Ishikawa (cell line): ENCODE measurements at regions not wholly inside any gene's neighbourhood (a gene's known extent, or its start where the extent isn't known, plus 50 kb on each side); places are given as distances from the start of the nearest gene placed in this dataset.

Source experiments
- CEBPB ChIP-seq: IDR thresholded peaks from 2 replicates; pipeline ENCODE4 v1.6.1; 2012
- CREB1 ChIP-seq: IDR thresholded peaks from 2 replicates; pipeline ENCODE4 v1.6.1; 2012; ENCODE audit warnings: low read depth
- EGR1 ChIP-seq: IDR thresholded peaks from 2 replicates; pipeline ENCODE4 v1.6.1; 2012
- EP300 ChIP-seq: IDR thresholded peaks from 2 replicates; pipeline ENCODE4 v1.6.1; 2012; ENCODE audit warnings: borderline replicate concordance
- FOXM1 ChIP-seq: IDR thresholded peaks from 2 replicates; pipeline ENCODE4 v1.6.1; 2012; ENCODE audit warnings: low read depth, borderline replicate concordance
- NFIC ChIP-seq: IDR thresholded peaks from 2 replicates; pipeline ENCODE4 v1.6.1; 2012
- RAD21 ChIP-seq: IDR thresholded peaks from 2 replicates; pipeline ENCODE4 v1.6.1; 2012; ENCODE audit warnings: low read depth
- TAF1 ChIP-seq: IDR thresholded peaks from 2 replicates; pipeline ENCODE4 v1.6.1; 2012; ENCODE audit warnings: low read depth, mild to moderate bottlenecking
- TCF12 ChIP-seq: IDR thresholded peaks from 2 replicates; pipeline ENCODE4 v1.6.1; 2012; ENCODE audit warnings: low read depth
- TEAD4 ChIP-seq: IDR thresholded peaks from 2 replicates; pipeline ENCODE4 v1.6.1; 2012
- YY1 ChIP-seq: IDR thresholded peaks from 2 replicates; pipeline ENCODE4 v1.6.1; 2012; ENCODE audit warnings: low read depth
- ZBTB7A ChIP-seq: IDR thresholded peaks from 2 replicates; pipeline ENCODE4 v1.6.1; 2012; ENCODE audit warnings: low read depth
- TF ChIP-seq, protein P1 (sequence below): IDR thresholded peaks from 2 replicates; pipeline ENCODE4 v1.6.1; 2012
- TF ChIP-seq, protein P2 (sequence below): IDR thresholded peaks from 2 replicates; pipeline ENCODE4 v1.6.1; 2012; ENCODE audit warnings: low read depth, mild to moderate bottlenecking
- TF ChIP-seq, protein P3 (sequence below): IDR thresholded peaks from 2 replicates; pipeline ENCODE4 v1.6.1; 2012

DNA sequence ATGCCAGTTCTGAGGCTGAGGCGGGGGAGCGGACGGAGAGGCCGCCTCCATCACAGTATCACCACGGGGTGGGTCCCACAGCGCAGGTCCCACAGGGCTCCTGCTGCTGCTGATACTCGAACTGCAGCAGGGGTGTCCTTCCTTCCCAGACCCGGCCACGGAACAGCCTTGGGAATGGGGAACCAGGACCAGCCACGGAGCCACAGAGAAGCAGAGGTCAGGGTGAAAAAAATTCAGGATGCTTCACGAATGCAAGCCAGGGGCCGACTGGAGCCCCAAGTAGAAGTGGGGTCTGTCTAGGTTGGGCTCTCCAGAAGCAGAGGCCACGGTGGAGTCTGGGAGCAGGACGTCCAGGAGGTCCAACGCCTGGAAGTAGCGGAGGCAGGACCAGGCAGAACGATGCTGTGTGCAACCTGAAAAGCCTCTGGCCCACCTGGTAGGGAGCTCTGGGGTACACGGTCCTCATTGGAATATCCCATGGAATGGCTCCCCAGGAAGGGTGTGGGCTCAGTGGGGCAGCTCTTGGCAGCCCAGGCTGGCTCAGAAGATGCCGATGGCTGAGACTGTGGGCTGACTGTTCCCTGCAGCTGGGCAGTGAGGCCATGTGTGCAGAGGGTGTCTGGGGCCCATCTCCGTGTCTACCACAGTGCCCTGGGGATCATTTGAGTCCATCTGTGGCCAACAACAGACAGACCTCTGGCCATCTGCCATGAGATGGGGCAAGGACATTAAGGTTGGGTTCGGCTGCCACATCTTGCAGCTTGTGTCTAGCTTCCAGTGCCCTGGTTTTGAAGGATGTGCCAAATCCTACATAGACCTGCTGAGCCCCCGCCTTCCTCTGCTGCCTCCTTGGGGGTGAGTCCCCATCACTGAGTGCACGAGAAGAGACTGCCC lies 66.9 kb upstream of the FCN1 start:
- no peak for TF ChIP-seq EP300
- TF ChIP-seq, protein P1, sequence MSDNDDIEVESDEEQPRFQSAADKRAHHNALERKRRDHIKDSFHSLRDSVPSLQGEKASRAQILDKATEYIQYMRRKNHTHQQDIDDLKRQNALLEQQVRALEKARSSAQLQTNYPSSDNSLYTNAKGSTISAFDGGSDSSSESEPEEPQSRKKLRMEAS, result no peak

DNA sequence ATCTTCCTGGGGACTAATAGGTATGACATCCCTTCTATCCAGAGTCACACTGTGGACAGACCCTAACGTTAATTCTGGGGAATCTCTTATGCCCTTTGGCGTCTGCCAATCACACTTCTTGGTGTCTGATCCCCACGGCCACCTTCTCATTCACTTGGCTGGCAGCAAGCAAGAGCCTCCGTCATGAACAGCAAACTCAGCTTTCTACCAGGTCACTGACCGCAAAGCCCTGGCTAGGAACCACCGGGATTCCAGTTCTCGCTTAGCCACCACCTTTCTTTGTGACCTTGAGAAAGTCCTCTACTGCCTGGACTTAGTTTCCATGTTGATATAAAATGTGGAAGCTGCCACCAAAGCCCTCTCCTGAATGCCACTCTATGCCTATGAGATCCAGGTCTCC lies 67.7 kb upstream of the FCN1 start:
- no peak for TF ChIP-seq NFIC
- no peak for TF ChIP-seq TAF1
- TF ChIP-seq TEAD4, result no peak
- TF ChIP-seq EP300, result no peak
- no peak for TF ChIP-seq EGR1
- TF ChIP-seq CEBPB, result no peak
- TF ChIP-seq, protein P2, sequence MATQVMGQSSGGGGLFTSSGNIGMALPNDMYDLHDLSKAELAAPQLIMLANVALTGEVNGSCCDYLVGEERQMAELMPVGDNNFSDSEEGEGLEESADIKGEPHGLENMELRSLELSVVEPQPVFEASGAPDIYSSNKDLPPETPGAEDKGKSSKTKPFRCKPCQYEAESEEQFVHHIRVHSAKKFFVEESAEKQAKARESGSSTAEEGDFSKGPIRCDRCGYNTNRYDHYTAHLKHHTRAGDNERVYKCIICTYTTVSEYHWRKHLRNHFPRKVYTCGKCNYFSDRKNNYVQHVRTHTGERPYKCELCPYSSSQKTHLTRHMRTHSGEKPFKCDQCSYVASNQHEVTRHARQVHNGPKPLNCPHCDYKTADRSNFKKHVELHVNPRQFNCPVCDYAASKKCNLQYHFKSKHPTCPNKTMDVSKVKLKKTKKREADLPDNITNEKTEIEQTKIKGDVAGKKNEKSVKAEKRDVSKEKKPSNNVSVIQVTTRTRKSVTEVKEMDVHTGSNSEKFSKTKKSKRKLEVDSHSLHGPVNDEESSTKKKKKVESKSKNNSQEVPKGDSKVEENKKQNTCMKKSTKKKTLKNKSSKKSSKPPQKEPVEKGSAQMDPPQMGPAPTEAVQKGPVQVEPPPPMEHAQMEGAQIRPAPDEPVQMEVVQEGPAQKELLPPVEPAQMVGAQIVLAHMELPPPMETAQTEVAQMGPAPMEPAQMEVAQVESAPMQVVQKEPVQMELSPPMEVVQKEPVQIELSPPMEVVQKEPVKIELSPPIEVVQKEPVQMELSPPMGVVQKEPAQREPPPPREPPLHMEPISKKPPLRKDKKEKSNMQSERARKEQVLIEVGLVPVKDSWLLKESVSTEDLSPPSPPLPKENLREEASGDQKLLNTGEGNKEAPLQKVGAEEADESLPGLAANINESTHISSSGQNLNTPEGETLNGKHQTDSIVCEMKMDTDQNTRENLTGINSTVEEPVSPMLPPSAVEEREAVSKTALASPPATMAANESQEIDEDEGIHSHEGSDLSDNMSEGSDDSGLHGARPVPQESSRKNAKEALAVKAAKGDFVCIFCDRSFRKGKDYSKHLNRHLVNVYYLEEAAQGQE, result no peak

DNA sequence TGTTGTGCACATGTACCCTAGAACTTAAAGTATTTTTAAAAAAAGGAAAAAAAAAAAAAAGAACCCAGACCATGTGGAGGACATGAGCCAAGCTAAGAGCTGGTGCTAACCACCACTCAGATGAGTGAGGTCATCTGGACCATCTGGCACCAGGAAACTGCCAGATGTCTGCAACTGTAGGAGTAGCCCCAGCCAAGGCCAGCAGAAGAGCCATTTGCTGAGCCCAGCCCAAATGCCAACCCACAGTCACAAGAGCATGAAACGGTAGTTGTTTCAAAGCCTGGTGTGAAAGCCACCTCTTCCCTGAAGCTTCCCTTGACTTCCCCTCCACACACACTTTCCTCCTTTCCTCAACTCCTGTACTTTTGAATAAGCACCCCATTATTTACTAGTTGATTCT lies 69.2 kb upstream of the FCN1 start:
- TF ChIP-seq, protein P2, result no peak
- TF ChIP-seq EGR1 (no peak), RAD21 (no peak), FOXM1 (no peak), EP300 (no peak)
- TF ChIP-seq, protein P3, sequence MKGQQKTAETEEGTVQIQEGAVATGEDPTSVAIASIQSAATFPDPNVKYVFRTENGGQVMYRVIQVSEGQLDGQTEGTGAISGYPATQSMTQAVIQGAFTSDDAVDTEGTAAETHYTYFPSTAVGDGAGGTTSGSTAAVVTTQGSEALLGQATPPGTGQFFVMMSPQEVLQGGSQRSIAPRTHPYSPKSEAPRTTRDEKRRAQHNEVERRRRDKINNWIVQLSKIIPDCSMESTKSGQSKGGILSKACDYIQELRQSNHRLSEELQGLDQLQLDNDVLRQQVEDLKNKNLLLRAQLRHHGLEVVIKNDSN, result no peak
- TF ChIP-seq, protein P1, result no peak

DNA sequence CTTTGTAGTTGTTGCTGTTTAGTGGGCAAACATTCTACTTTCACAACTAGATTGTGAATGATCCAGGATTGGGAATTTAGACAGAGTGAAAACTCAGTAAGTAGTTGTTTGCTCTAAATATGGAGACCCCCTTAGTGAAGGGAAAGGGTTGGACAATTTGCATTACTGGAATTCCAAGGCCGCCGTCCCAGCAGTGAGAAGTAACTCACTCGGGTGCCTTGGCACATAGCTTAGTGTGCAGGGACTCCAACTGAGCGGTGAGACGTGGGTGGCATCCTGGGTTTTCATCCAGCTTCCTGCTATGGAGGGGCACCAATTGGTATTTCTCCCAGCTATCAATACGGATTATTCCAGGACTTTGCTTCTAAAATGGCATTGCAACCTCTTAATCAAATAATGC lies 69.7 kb upstream of the FCN1 start:
- TF ChIP-seq YY1 (no peak), EGR1 (no peak), TAF1 (no peak), TEAD4 (no peak), TCF12 (no peak), ZBTB7A (no peak), FOXM1 (no peak), CREB1 (no peak), CEBPB (no peak), RAD21 (no peak), NFIC (no peak), EP300 (no peak)
- TF ChIP-seq, protein P2, result no peak
- TF ChIP-seq, protein P3, result no peak
- TF ChIP-seq, protein P1, result no peak
